Activated naive CD4-positive, alpha-beta T cell treated with anti-CD3 and anti-CD28 coated beads for 36 hours (primary cell): ENCODE measurements at regions not wholly inside any gene's neighbourhood (a gene's known extent, or its start where the extent isn't known, plus 50 kb on each side); places are given as distances from the start of the nearest gene placed in this dataset.

Source experiments
- CTCF ChIA-PET: fragments of 350-600 bp; sonication (Branson Sonifier 250); formaldehyde crosslinking; loops from one replicate; lab custom pipeline; 2021; ENCODE audit warnings: antibody characterized with exemption; lab: Charles Lee
- DNase-seq: peaks from one replicate; pipeline ENCODE4 v3.0.0-alpha.2; 2020
- H3K27ac Mint-ChIP-seq: one replicate; pipeline ENCODE4 v1.8.0; 2021; ENCODE audit warnings: mild to moderate bottlenecking, mixed read lengths
- H3K27me3 Mint-ChIP-seq: one replicate; pipeline ENCODE4 v1.8.0; 2021; ENCODE audit warnings: low read depth, mixed read lengths
- H3K36me3 Mint-ChIP-seq: one replicate; pipeline ENCODE4 v1.8.0; 2021; ENCODE audit warnings: low read depth, mixed read lengths
- H3K4me1 Mint-ChIP-seq: one replicate; pipeline ENCODE4 v1.8.0; 2021; ENCODE audit warnings: low read depth, mixed read lengths
- H3K4me3 Mint-ChIP-seq: one replicate; pipeline ENCODE4 v1.8.0; 2021; ENCODE audit warnings: mild to moderate bottlenecking, moderate library complexity, mixed read lengths
- H3K9me3 Mint-ChIP-seq: one replicate; pipeline ENCODE4 v1.8.0; 2021; ENCODE audit warnings: mixed read lengths
- intact Hi-C: fragments of 100-400 bp; cut with micrococcal nuclease; formaldehyde crosslinking; loops from one replicate; pipeline ENCODE4 v1.15.1; 2023

- H3K27me3 Mint-ChIP-seq: no peaks in the 10 kb centered on the region
- intact Hi-C loops: no loop called here
- CTCF ChIA-PET: no interaction called here
- no peak overlapping the region for H3K27ac Mint-ChIP-seq
- peaks cover 2% of the 10 kb centered on the region for H3K9me3 Mint-ChIP-seq
- DNase-seq: no peak
- H3K36me3 Mint-ChIP-seq: no peaks in the 10 kb centered on the region
- H3K4me3 Mint-ChIP-seq: no peak overlapping the region
- H3K4me1 Mint-ChIP-seq: no peaks in the 10 kb centered on the region
Observed at GRCh38 chr9:80622508-80622907, 1050.7 kb downstream of the TLE4 start.

- intact Hi-C loops: no loop called here
- H3K36me3 Mint-ChIP-seq: no peaks in the 10 kb centered on the region
- H3K27ac Mint-ChIP-seq: no peak overlapping the region
- H3K27me3 Mint-ChIP-seq: no peaks in the 10 kb centered on the region
- peaks cover 3% of the 10 kb centered on the region for H3K9me3 Mint-ChIP-seq
- no peak overlapping the region for H3K4me3 Mint-ChIP-seq
- no peaks in the 10 kb centered on the region for H3K4me1 Mint-ChIP-seq
- CTCF ChIA-PET: no interaction called here
- DNase-seq: no peak
Observed at GRCh38 chr9:80619356-80619755, 1047.6 kb downstream of the TLE4 start.

GRCh38 chr9:80615964-80616363, 1044.2 kb downstream of the TLE4 start:
- H3K9me3 Mint-ChIP-seq: peaks cover 3% of the 10 kb centered on the region
- H3K27me3 Mint-ChIP-seq: no peaks in the 10 kb centered on the region
- H3K36me3 Mint-ChIP-seq: no peaks in the 10 kb centered on the region
- intact Hi-C loops: no loop called here
- no peak overlapping the region for H3K4me3 Mint-ChIP-seq
- no peak overlapping the region for H3K27ac Mint-ChIP-seq
- H3K4me1 Mint-ChIP-seq: no peaks in the 10 kb centered on the region
- CTCF ChIA-PET: no interaction called here
- DNase-seq: no peak

- no peak overlapping the region for H3K4me3 Mint-ChIP-seq
- intact Hi-C loops: no loop called here
- H3K27me3 Mint-ChIP-seq: no peaks in the 10 kb centered on the region
- H3K36me3 Mint-ChIP-seq: no peaks in the 10 kb centered on the region
- no peak overlapping the region for H3K27ac Mint-ChIP-seq
- CTCF ChIA-PET: no interaction called here
- H3K4me1 Mint-ChIP-seq: no peaks in the 10 kb centered on the region
- DNase-seq: no peak
- peaks cover 6% of the 10 kb centered on the region for H3K9me3 Mint-ChIP-seq
Observed at GRCh38 chr9:80605793-80606192, 1034.0 kb downstream of the TLE4 start.

GRCh38 chr9:80605129-80605528, 1033.4 kb downstream of the TLE4 start:
- Mint-ChIP-seq H3K4me1 (no peaks in the 10 kb centered on the region), H3K36me3 (no peaks in the 10 kb centered on the region), H3K9me3 (peaks cover 6% of the 10 kb centered on the region), H3K27ac (no peak overlapping the region), H3K27me3 (no peaks in the 10 kb centered on the region), H3K4me3 (no peak overlapping the region)
- DNase-seq: no peak
- intact Hi-C loops: no loop called here
- CTCF ChIA-PET: no interaction called here

- intact Hi-C loops: no loop called here
- CTCF ChIA-PET: no interaction called here
- Mint-ChIP-seq H3K27me3 (no peaks in the 10 kb centered on the region), H3K4me3 (no peak overlapping the region), H3K4me1 (no peaks in the 10 kb centered on the region), H3K36me3 (no peaks in the 10 kb centered on the region), H3K27ac (no peak overlapping the region), H3K9me3 (peaks cover 4% of the 10 kb centered on the region)
- DNase-seq: no peak
Observed at GRCh38 chr9:80602291-80602690, 1030.5 kb downstream of the TLE4 start.

- Mint-ChIP-seq H3K27me3 (no peaks in the 10 kb centered on the region), H3K9me3 (peaks cover 7% of the 10 kb centered on the region), H3K4me1 (no peaks in the 10 kb centered on the region), H3K27ac (no peak overlapping the region), H3K36me3 (no peaks in the 10 kb centered on the region), H3K4me3 (no peak overlapping the region)
- CTCF ChIA-PET: no interaction called here
- intact Hi-C loops: no loop called here
- DNase-seq: no peak
Observed at GRCh38 chr9:80596579-80596978, 1024.8 kb downstream of the TLE4 start.

GRCh38 chr9:80595192-80595591, 1023.4 kb downstream of the TLE4 start:
- Mint-ChIP-seq H3K4me1 (no peaks in the 10 kb centered on the region), H3K36me3 (no peaks in the 10 kb centered on the region), H3K27me3 (no peaks in the 10 kb centered on the region), H3K4me3 (no peak overlapping the region), H3K27ac (no peak overlapping the region), H3K9me3 (peaks cover 7% of the 10 kb centered on the region)
- intact Hi-C loops: no loop called here
- DNase-seq: no peak
- CTCF ChIA-PET: no interaction called here

- CTCF ChIA-PET: no interaction called here
- no peaks in the 10 kb centered on the region for H3K27me3 Mint-ChIP-seq
- no peak overlapping the region for H3K27ac Mint-ChIP-seq
- intact Hi-C loops: no loop called here
- H3K9me3 Mint-ChIP-seq: peaks cover 3% of the 10 kb centered on the region
- H3K4me1 Mint-ChIP-seq: no peaks in the 10 kb centered on the region
- H3K4me3 Mint-ChIP-seq: no peak overlapping the region
- no peak for DNase-seq
- H3K36me3 Mint-ChIP-seq: no peaks in the 10 kb centered on the region
Observed at GRCh38 chr9:80592413-80592812, 1020.6 kb downstream of the TLE4 start.

- no peaks in the 10 kb centered on the region for H3K36me3 Mint-ChIP-seq
Observed at GRCh38 chr9:80586786-80587330, 1015.1 kb downstream of the TLE4 start.

GRCh38 chr9:80571953-80572352, 1000.2 kb downstream of the TLE4 start:
- H3K4me3 Mint-ChIP-seq: no peak overlapping the region
- H3K27ac Mint-ChIP-seq: no peak overlapping the region
- H3K4me1 Mint-ChIP-seq: no peaks in the 10 kb centered on the region
- peaks cover 25% of the 10 kb centered on the region for H3K9me3 Mint-ChIP-seq
- no peaks in the 10 kb centered on the region for H3K27me3 Mint-ChIP-seq
- DNase-seq: no peak
- CTCF ChIA-PET: no interaction called here
- intact Hi-C loops: no loop called here
- H3K36me3 Mint-ChIP-seq: no peaks in the 10 kb centered on the region

More at GRCh38 chr9:80586786-80587330, 1015.1 kb downstream of the TLE4 start:
- H3K27me3 Mint-ChIP-seq: no peaks in the 10 kb centered on the region
- H3K27ac Mint-ChIP-seq: no peak overlapping the region
- intact Hi-C loops: no loop called here
- H3K9me3 Mint-ChIP-seq: no peaks in the 10 kb centered on the region
- H3K4me1 Mint-ChIP-seq: no peaks in the 10 kb centered on the region
- no peak for DNase-seq
- CTCF ChIA-PET: no interaction called here
- no peak overlapping the region for H3K4me3 Mint-ChIP-seq

- no peak overlapping the region for H3K4me3 Mint-ChIP-seq
- no peaks in the 10 kb centered on the region for H3K36me3 Mint-ChIP-seq
- H3K9me3 Mint-ChIP-seq: peaks cover 10% of the 10 kb centered on the region
- H3K4me1 Mint-ChIP-seq: no peaks in the 10 kb centered on the region
- H3K27ac Mint-ChIP-seq: no peak overlapping the region
- CTCF ChIA-PET: no interaction called here
- DNase-seq: no peak
- H3K27me3 Mint-ChIP-seq: no peaks in the 10 kb centered on the region
- intact Hi-C loops: no loop called here
Observed at GRCh38 chr9:80569236-80569635, 997.5 kb downstream of the TLE4 start.

GRCh38 chr9:80561526-80561925, 989.8 kb downstream of the TLE4 start:
- Mint-ChIP-seq H3K4me1 (no peaks in the 10 kb centered on the region), H3K27ac (no peak overlapping the region)

GRCh38 chr9:80560976-80561375, 989.2 kb downstream of the TLE4 start:
- no peaks in the 10 kb centered on the region for H3K36me3 Mint-ChIP-seq

More at GRCh38 chr9:80561526-80561925, 989.8 kb downstream of the TLE4 start:
- Mint-ChIP-seq H3K27me3 (no peaks in the 10 kb centered on the region), H3K4me3 (no peak overlapping the region), H3K9me3 (no peaks in the 10 kb centered on the region), H3K36me3 (no peaks in the 10 kb centered on the region)
- CTCF ChIA-PET: no interaction called here
- intact Hi-C loops: no loop called here
- no peak for DNase-seq

More at GRCh38 chr9:80560976-80561375, 989.2 kb downstream of the TLE4 start:
- Mint-ChIP-seq H3K27ac (no peak overlapping the region), H3K9me3 (no peaks in the 10 kb centered on the region), H3K4me1 (no peaks in the 10 kb centered on the region), H3K27me3 (no peaks in the 10 kb centered on the region), H3K4me3 (no peak overlapping the region)
- intact Hi-C loops: no loop called here
- CTCF ChIA-PET: no interaction called here
- DNase-seq: no peak
